Fibroblast of lung (primary cell): ENCODE measurements at regions not wholly inside any gene's neighbourhood (a gene's known extent, or its start where the extent isn't known, plus 50 kb on each side); places are given as distances from the start of the nearest gene placed in this dataset.

Source experiments
- EZH2 ChIP-seq: IDR thresholded peaks from 2 replicates; pipeline ENCODE4 v1.5.1; 2012; ENCODE audit warnings: low read length, control low read depth, mild to moderate bottlenecking; ENCODE audit errors: missing control alignments
- TF ChIP-seq, protein P1 (sequence below), 2 donors: IDR thresholded peaks in 1 of 2; conservative IDR thresholded peaks in 1 of 2; 1 replicate in 1 of 2; 2 replicates in 1 of 2; pipeline ENCODE4 v1.5.1; 2011 to 2012; ENCODE audit warnings: low read length in 2 of 2, control low read depth in 1 of 2, inconsistent platforms in 1 of 2, low read depth in 1 of 2, mild to moderate bottlenecking in 1 of 2

DNA sequence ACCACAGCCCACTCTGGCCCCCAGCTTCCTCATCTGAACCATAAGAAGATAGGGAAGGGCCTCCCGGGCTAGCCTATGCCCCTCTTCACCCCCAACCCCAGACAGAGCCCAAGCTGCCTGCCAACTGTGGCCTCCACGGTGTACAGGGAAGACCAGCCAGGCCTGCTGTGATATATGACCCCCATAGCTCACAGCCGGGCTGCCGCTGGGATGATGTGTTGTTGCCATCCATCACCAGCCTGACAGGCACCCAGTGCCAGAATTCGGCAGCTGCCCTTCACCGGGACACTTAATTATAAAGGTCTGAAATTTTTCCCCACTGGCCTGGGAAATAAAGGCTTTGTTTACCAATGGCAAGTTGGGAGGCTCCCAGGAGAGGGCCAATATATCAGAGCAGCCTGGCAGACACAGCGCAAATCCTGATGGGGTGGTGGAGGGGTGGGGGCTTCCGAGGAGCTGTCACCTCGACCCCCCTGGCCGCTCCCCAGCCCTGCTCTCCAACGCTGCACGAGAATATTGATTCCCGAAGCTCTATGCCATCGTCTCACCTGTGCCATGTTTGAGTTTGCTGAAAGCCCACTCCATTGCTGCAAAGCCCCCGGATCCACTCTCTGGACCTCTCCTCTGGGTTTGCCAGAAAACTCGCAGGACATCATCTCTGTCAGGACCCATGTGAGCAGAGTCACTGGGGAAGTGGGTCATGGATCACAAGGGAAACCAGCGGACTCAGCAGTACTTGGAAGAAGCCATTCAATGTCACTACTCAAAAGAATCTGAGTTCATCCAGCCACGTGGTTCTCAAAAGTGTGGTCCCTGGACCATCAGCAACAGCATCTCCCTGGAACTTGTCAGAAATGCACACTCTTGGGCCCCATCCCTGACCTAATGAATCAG lies 296.9 kb downstream of the MN1 start:
- TF ChIP-seq, protein P1, sequence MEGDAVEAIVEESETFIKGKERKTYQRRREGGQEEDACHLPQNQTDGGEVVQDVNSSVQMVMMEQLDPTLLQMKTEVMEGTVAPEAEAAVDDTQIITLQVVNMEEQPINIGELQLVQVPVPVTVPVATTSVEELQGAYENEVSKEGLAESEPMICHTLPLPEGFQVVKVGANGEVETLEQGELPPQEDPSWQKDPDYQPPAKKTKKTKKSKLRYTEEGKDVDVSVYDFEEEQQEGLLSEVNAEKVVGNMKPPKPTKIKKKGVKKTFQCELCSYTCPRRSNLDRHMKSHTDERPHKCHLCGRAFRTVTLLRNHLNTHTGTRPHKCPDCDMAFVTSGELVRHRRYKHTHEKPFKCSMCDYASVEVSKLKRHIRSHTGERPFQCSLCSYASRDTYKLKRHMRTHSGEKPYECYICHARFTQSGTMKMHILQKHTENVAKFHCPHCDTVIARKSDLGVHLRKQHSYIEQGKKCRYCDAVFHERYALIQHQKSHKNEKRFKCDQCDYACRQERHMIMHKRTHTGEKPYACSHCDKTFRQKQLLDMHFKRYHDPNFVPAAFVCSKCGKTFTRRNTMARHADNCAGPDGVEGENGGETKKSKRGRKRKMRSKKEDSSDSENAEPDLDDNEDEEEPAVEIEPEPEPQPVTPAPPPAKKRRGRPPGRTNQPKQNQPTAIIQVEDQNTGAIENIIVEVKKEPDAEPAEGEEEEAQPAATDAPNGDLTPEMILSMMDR (conservative IDR thresholded peaks at IDR 0.05 in 1 of 2, IDR thresholded peaks at IDR 0.05 in 1 of 2; ENCODE audit: low read depth in 1 of 2, low read length in 2 of 2) = no peak
- TF ChIP-seq EZH2 = no peak
